Type B pancreatic cell (in vitro differentiated cells): ENCODE measurements at regions not wholly inside any gene's neighbourhood (a gene's known extent, or its start where the extent isn't known, plus 50 kb on each side); places are given as distances from the start of the nearest gene placed in this dataset.

ENCODE experiments used
- DNase-seq: peaks from one replicate; pipeline ENCODE4 v3.0.0; 2021; ENCODE audit warnings: mixed read lengths; ENCODE audit not compliant: unreplicated experiment; ENCODE audit errors: extremely low spot score
- H3K27ac Mint-ChIP-seq: 2 replicates; pipeline ENCODE4 v1.8.0; 2021; ENCODE audit warnings: mild to moderate bottlenecking, mixed read lengths
- H3K27me3 Mint-ChIP-seq: 2 replicates; pipeline ENCODE4 v1.8.0; 2021; ENCODE audit warnings: mixed read lengths
- H3K36me3 Mint-ChIP-seq: 2 replicates; pipeline ENCODE4 v1.8.0; 2021; ENCODE audit warnings: mixed read lengths
- H3K4me1 Mint-ChIP-seq: one replicate; pipeline ENCODE4 v1.8.0; 2021; ENCODE audit warnings: mixed read lengths; ENCODE audit not compliant: unreplicated experiment
- H3K4me3 Mint-ChIP-seq: 2 replicates; pipeline ENCODE4 v1.8.0; 2021; ENCODE audit warnings: mild to moderate bottlenecking, mixed read lengths
- H3K9me3 Mint-ChIP-seq: 2 replicates; pipeline ENCODE4 v1.8.0; 2021; ENCODE audit warnings: mixed read lengths
- CTCF ChIP-seq: fragments of 200-600 bp; sonication (generic); conservative IDR thresholded peaks from 2 replicates; pipeline ENCODE4 v1.5.0; 2021; ENCODE audit warnings: antibody characterized with exemption, mild to moderate bottlenecking

- no peaks in the 10 kb centered on the region for H3K27me3 Mint-ChIP-seq
- no peaks in the 10 kb centered on the region for H3K9me3 Mint-ChIP-seq
- DNase-seq, result no peak
- no peak overlapping the region for H3K4me3 Mint-ChIP-seq
- no peak for TF ChIP-seq CTCF
- peaks cover 5% of the 10 kb centered on the region for H3K4me1 Mint-ChIP-seq
- no peaks in the 10 kb centered on the region for H3K36me3 Mint-ChIP-seq
- H3K27ac Mint-ChIP-seq, result no peak overlapping the region
Measured at GRCh38 chr2:123209202-123209601, 815.9 kb upstream of the CNTNAP5 start.

GRCh38 chr2:123211181-123211580 lies 813.9 kb upstream of the CNTNAP5 start:
- Mint-ChIP-seq H3K36me3 (no peaks in the 10 kb centered on the region), H3K4me1 (peaks cover 5% of the 10 kb centered on the region), H3K27ac (no peak overlapping the region), H3K9me3 (no peaks in the 10 kb centered on the region), H3K27me3 (no peaks in the 10 kb centered on the region), H3K4me3 (no peak overlapping the region)
- TF ChIP-seq CTCF, result no peak
- no peak for DNase-seq

GRCh38 chr2:123245156-123245555 lies 779.9 kb upstream of the CNTNAP5 start:
- no peak overlapping the region for H3K4me3 Mint-ChIP-seq
- TF ChIP-seq CTCF, result no peak
- peaks cover 5% of the 10 kb centered on the region for H3K9me3 Mint-ChIP-seq
- no peak for DNase-seq
- H3K4me1 Mint-ChIP-seq, result no peaks in the 10 kb centered on the region
- no peaks in the 10 kb centered on the region for H3K27me3 Mint-ChIP-seq
- no peak overlapping the region for H3K27ac Mint-ChIP-seq
- H3K36me3 Mint-ChIP-seq, result no peaks in the 10 kb centered on the region

- H3K9me3 Mint-ChIP-seq, result peaks cover 4% of the 10 kb centered on the region
- no peak for TF ChIP-seq CTCF
- no peaks in the 10 kb centered on the region for H3K27me3 Mint-ChIP-seq
- H3K36me3 Mint-ChIP-seq, result no peaks in the 10 kb centered on the region
- H3K27ac Mint-ChIP-seq, result no peak overlapping the region
- no peak overlapping the region for H3K4me3 Mint-ChIP-seq
- DNase-seq, result no peak
- H3K4me1 Mint-ChIP-seq, result no peaks in the 10 kb centered on the region
Measured at GRCh38 chr2:123258877-123259539, 766.1 kb upstream of the CNTNAP5 start.

- no peak for DNase-seq
Measured at GRCh38 chr2:123262856-123263255, 762.2 kb upstream of the CNTNAP5 start.

More at GRCh38 chr2:123262856-123263255, 762.2 kb upstream of the CNTNAP5 start:
- H3K4me1 Mint-ChIP-seq, result no peaks in the 10 kb centered on the region
- H3K4me3 Mint-ChIP-seq, result no peak overlapping the region
- no peak for TF ChIP-seq CTCF
- no peak overlapping the region for H3K27ac Mint-ChIP-seq
- no peaks in the 10 kb centered on the region for H3K27me3 Mint-ChIP-seq
- no peaks in the 10 kb centered on the region for H3K36me3 Mint-ChIP-seq
- peaks cover 4% of the 10 kb centered on the region for H3K9me3 Mint-ChIP-seq
